ENCODE measurements at regions not wholly inside any gene's neighbourhood (a gene's known extent, or its start where the extent isn't known, plus 50 kb on each side); places are given as distances from the start of the nearest gene placed in this dataset.
A peak's percentile ranks its signal among the peaks of the same experiment; 100 is the strongest.

GRCh38 chr3:31448035-31448881, 84.5 kb upstream of the STT3B start:
- H3K27me3 Mint-ChIP-seq (ENCODE audit: insufficient read depth, low read depth, poor library complexity), result peaks cover 7% of the 10 kb centered on the region
- no peak overlapping the region for H3K27ac ChIP-seq (ENCODE audit: low read depth)
- no peak overlapping the region for H3K27ac Mint-ChIP-seq
- DNase-seq (ENCODE audit: low spot score) (peak; percentile 62), ATAC-seq (peak; percentile 96)
- no peak for TF ChIP-seq JUNB (IDR thresholded peaks at IDR 0.05; ENCODE audit: unreplicated experiment)
- TF ChIP-seq, protein P1, sequence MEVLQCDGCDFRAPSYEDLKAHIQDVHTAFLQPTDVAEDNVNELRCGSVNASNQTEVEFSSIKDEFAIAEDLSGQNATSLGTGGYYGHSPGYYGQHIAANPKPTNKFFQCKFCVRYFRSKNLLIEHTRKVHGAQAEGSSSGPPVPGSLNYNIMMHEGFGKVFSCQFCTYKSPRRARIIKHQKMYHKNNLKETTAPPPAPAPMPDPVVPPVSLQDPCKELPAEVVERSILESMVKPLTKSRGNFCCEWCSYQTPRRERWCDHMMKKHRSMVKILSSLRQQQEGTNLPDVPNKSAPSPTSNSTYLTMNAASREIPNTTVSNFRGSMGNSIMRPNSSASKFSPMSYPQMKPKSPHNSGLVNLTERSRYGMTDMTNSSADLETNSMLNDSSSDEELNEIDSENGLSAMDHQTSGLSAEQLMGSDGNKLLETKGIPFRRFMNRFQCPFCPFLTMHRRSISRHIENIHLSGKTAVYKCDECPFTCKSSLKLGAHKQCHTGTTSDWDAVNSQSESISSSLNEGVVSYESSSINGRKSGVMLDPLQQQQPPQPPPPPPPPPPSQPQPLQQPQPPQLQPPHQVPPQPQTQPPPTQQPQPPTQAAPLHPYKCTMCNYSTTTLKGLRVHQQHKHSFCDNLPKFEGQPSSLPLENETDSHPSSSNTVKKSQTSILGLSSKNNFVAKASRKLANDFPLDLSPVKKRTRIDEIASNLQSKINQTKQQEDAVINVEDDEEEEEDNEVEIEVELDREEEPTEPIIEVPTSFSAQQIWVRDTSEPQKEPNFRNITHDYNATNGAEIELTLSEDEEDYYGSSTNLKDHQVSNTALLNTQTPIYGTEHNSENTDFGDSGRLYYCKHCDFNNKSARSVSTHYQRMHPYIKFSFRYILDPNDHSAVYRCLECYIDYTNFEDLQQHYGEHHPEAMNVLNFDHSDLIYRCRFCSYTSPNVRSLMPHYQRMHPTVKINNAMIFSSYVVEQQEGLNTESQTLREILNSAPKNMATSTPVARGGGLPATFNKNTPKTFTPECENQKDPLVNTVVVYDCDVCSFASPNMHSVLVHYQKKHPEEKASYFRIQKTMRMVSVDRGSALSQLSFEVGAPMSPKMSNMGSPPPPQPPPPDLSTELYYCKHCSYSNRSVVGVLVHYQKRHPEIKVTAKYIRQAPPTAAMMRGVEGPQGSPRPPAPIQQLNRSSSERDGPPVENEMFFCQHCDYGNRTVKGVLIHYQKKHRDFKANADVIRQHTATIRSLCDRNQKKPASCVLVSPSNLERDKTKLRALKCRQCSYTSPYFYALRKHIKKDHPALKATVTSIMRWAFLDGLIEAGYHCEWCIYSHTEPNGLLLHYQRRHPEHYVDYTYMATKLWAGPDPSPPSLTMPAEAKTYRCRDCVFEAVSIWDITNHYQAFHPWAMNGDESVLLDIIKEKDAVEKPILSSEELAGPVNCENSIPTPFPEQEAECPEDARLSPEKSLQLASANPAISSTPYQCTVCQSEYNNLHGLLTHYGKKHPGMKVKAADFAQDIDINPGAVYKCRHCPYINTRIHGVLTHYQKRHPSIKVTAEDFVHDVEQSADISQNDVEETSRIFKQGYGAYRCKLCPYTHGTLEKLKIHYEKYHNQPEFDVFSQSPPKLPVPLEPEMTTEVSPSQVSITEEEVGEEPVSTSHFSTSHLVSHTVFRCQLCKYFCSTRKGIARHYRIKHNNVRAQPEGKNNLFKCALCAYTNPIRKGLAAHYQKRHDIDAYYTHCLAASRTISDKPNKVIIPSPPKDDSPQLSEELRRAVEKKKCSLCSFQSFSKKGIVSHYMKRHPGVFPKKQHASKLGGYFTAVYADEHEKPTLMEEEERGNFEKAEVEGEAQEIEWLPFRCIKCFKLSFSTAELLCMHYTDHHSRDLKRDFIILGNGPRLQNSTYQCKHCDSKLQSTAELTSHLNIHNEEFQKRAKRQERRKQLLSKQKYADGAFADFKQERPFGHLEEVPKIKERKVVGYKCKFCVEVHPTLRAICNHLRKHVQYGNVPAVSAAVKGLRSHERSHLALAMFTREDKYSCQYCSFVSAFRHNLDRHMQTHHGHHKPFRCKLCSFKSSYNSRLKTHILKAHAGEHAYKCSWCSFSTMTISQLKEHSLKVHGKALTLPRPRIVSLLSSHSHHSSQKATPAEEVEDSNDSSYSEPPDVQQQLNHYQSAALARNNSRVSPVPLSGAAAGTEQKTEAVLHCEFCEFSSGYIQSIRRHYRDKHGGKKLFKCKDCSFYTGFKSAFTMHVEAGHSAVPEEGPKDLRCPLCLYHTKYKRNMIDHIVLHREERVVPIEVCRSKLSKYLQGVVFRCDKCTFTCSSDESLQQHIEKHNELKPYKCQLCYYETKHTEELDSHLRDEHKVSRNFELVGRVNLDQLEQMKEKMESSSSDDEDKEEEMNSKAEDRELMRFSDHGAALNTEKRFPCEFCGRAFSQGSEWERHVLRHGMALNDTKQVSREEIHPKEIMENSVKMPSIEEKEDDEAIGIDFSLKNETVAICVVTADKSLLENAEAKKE (CRISPR knock-in tag; IDR thresholded peaks at IDR 0.05), result peak; percentile 67; the same call in 1 of the 2 replicates
- TF ChIP-seq NANOG (IDR thresholded peaks at IDR 0.05; ENCODE audit: borderline replicate concordance), result no peak
- no peak for TF ChIP-seq CREB1 (CRISPR knock-in tag; IDR thresholded peaks at IDR 0.05; ENCODE audit: low read depth)
- TF ChIP-seq CTCF (conservative IDR thresholded peaks at IDR 0.05; ENCODE audit: low read depth in 2 of 2), result peak; percentile 71 to 85
- TF ChIP-seq STAT1 (IDR thresholded peaks at IDR 0.05; ENCODE audit: unreplicated experiment), result no peak
- no peak for TF ChIP-seq EZH2phosphoT487 (IDR thresholded peaks at IDR 0.05; ENCODE audit: unreplicated experiment)
- no peak for TF ChIP-seq POLR2AphosphoS5 (IDR thresholded peaks at IDR 0.05; ENCODE audit: low read depth)
- peaks cover 5% of the 10 kb centered on the region; the same call in 1 of the 3 replicates for H3K4me1 Mint-ChIP-seq
- no peaks in the 10 kb centered on the region for H3K36me3 ChIP-seq (ENCODE audit: insufficient read depth)
- H3K9me3 Mint-ChIP-seq, result no peaks in the 10 kb centered on the region
- H3K27me3 ChIP-seq (ENCODE audit: insufficient read depth), result no peaks in the 10 kb centered on the region
- no peak overlapping the region for H3K4me2 ChIP-seq
- no peaks in the 10 kb centered on the region for H4K20me1 ChIP-seq (replicated peaks; ENCODE audit: insufficient read depth)
- H3K36me3 Mint-ChIP-seq (ENCODE audit: low read depth), result no peaks in the 10 kb centered on the region
- no peaks in the 10 kb centered on the region for H3F3A ChIP-seq (replicated peaks; ENCODE audit: low read depth)
- no peaks in the 10 kb centered on the region for H3K4me1 ChIP-seq (ENCODE audit: insufficient read depth)
- no peaks in the 10 kb centered on the region for H3K79me2 ChIP-seq (replicated peaks; ENCODE audit: insufficient read depth)
- no peak overlapping the region for H3K4me3 ChIP-seq
- H3K9me2 ChIP-seq (ENCODE audit: insufficient read depth), result 0 out of 2 replicates have a peak, but pooled peaks cover 8% of the 10 kb centered on the region
- H3K4me3 Mint-ChIP-seq, result no peak overlapping the region
- peak overlapping the region; percentile 32; the same call in 1 of the 2 replicates for H2AFZ ChIP-seq
